ENCODE measurements at regions not wholly inside any gene's neighbourhood (a gene's known extent, or its start where the extent isn't known, plus 50 kb on each side); places are given as distances from the start of the nearest gene placed in this dataset.

DNA sequence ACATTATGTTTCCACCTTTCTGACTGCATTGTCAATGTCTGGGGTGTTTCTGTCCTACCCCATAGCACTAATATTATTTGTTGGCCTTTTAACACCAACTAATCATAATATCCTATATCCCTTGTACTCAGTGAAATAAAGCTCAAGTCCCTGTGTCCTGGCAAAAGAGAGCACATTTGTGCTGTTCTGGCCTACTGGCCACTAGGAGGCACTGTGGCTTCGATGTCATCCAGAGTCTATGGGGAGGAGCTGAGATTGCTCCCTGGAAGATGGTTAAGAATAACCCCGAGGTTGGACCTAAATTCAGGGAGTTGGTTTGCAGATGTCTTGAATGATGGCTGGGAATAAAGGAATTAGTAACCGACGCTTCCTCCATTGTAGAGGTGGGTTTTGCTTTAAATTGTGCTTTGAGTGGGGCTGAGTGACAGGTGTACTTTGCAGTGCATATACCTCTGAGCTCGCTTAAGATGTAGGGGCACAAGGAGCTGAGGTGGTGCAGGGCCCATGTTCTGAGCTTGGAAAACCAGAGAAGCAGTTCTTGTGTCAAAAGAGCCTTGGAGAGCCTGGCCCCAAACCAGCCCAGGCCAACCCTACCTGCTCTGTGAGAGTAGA, 191.2 kb upstream of the PRSS1 start:
- Histone ChIP-seq H4K20me1 (ENCODE audit: insufficient read depth) (no peaks in the 10 kb centered on the region), H3K36me3 (ENCODE audit: control insufficient read depth in 1 of 2, insufficient read depth in 2 of 2, low read length in 2 of 2) (no peaks in the 10 kb centered on the region), H3K27me3 (ENCODE audit: insufficient read depth, low read length) (no peaks in the 10 kb centered on the region), H3K9me2 (ENCODE audit: insufficient read depth) (no peaks in the 10 kb centered on the region), H3K9ac (ENCODE audit: low read length) (no peak overlapping the region), H3K27ac (ENCODE audit: low read depth, low read length) (no peak overlapping the region), H3K4me2 (ENCODE audit: low read length) (peak overlapping the region; percentile 65), H3K4me3 (replicated peaks in 1 of 2; ENCODE audit: low read depth in 1 of 2, low read length in 2 of 2) (no peak overlapping the region), H3K79me2 (ENCODE audit: insufficient read depth, low read length) (no peaks in the 10 kb centered on the region), H3K9me3 (ENCODE audit: control insufficient read depth in 1 of 2, insufficient read depth in 1 of 2, low read depth in 1 of 2, low read length in 2 of 2) (no peaks in the 10 kb centered on the region), H2AFZ (ENCODE audit: low read depth, low read length, poor library complexity, severe bottlenecking) (peak overlapping the region; percentile 82), H3K4me1 (ENCODE audit: control insufficient read depth in 1 of 2, insufficient read depth in 2 of 2, low read length in 2 of 2) (peaks cover 14 to 35% of the 10 kb centered on the region in 2 experiments)
- no peak for TF ChIP-seq SRF (IDR thresholded peaks at IDR 0.05; ENCODE audit: low read depth)
- TF ChIP-seq SP1 (IDR thresholded peaks at IDR 0.05; ENCODE audit: low read depth) = no peak
- no peak for TF ChIP-seq JUND (IDR thresholded peaks at IDR 0.05)
- TF ChIP-seq ZFX (IDR thresholded peaks at IDR 0.05) = no peak
- TF ChIP-seq SIN3A (IDR thresholded peaks at IDR 0.05; ENCODE audit: low read depth) = no peak
- TF ChIP-seq, protein P1, sequence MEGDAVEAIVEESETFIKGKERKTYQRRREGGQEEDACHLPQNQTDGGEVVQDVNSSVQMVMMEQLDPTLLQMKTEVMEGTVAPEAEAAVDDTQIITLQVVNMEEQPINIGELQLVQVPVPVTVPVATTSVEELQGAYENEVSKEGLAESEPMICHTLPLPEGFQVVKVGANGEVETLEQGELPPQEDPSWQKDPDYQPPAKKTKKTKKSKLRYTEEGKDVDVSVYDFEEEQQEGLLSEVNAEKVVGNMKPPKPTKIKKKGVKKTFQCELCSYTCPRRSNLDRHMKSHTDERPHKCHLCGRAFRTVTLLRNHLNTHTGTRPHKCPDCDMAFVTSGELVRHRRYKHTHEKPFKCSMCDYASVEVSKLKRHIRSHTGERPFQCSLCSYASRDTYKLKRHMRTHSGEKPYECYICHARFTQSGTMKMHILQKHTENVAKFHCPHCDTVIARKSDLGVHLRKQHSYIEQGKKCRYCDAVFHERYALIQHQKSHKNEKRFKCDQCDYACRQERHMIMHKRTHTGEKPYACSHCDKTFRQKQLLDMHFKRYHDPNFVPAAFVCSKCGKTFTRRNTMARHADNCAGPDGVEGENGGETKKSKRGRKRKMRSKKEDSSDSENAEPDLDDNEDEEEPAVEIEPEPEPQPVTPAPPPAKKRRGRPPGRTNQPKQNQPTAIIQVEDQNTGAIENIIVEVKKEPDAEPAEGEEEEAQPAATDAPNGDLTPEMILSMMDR (IDR thresholded peaks at IDR 0.05 in 2 of 3, conservative IDR thresholded peaks at IDR 0.05 in 1 of 3; ENCODE audit: borderline replicate concordance in 1 of 3, insufficient read depth in 1 of 3, low read depth in 2 of 3, low read length in 2 of 3) = peak; percentile 83 to 96 (median 91)
- no peak for TF ChIP-seq EZH2phosphoT487 (IDR thresholded peaks at IDR 0.05; ENCODE audit: borderline replicate concordance)
- TF ChIP-seq, protein P2, sequence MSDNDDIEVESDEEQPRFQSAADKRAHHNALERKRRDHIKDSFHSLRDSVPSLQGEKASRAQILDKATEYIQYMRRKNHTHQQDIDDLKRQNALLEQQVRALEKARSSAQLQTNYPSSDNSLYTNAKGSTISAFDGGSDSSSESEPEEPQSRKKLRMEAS (IDR thresholded peaks at IDR 0.05) = no peak
- TF ChIP-seq, protein P3, sequence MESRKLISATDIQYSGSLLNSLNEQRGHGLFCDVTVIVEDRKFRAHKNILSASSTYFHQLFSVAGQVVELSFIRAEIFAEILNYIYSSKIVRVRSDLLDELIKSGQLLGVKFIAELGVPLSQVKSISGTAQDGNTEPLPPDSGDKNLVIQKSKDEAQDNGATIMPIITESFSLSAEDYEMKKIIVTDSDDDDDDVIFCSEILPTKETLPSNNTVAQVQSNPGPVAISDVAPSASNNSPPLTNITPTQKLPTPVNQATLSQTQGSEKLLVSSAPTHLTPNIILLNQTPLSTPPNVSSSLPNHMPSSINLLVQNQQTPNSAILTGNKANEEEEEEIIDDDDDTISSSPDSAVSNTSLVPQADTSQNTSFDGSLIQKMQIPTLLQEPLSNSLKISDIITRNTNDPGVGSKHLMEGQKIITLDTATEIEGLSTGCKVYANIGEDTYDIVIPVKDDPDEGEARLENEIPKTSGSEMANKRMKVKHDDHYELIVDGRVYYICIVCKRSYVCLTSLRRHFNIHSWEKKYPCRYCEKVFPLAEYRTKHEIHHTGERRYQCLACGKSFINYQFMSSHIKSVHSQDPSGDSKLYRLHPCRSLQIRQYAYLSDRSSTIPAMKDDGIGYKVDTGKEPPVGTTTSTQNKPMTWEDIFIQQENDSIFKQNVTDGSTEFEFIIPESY (IDR thresholded peaks at IDR 0.05; ENCODE audit: extremely low read depth, insufficient replicate concordance, low read length) = no peak
- no peak for TF ChIP-seq ELF1 (IDR thresholded peaks at IDR 0.05; ENCODE audit: borderline replicate concordance, low read depth)
- peak; percentile 63 for TF ChIP-seq CBX3 (IDR thresholded peaks at IDR 0.05; ENCODE audit: low read depth)
- no peak for TF ChIP-seq POLR2A (IDR thresholded peaks at IDR 0.05; ENCODE audit: borderline replicate concordance, extremely low read depth, insufficient read depth, insufficient read length)
- peak; percentile 59 for TF ChIP-seq RAD21 (IDR thresholded peaks at IDR 0.05; ENCODE audit: low read depth)
- no peak for TF ChIP-seq FOSL1 (IDR thresholded peaks at IDR 0.05; ENCODE audit: low read depth)
- ATAC-seq = peak; percentile 84
- CTCF ChIA-PET = interaction anchor here (0.6 to 1.7 kb wide), 30 partner anchors 10 to 445 kb away, joined by 3 to 38 read pairs (median 4); no protein-coding TSS in a partner anchor
- peak; percentile 51 for DNase-seq (ENCODE audit: low read depth, low spot score)
- RAD21 ChIA-PET (ENCODE audit: low non-redundant PET in 1 of 2, low total read pairs in 2 of 2, uncharacterized antibody in 2 of 2, unreplicated experiment in 2 of 2) = interaction anchor here (0.7 to 1.1 kb wide), 3 partner anchors 23 to 27 kb away, joined by 3 read pairs; no protein-coding TSS in a partner anchor
- BruUV-seq (replicated peaks) = no TSS peak
- intact Hi-C loops (cut with micrococcal nuclease) = no loop called here
- POLR2A ChIA-PET = interaction anchor here (0.5 to 1.3 kb wide), 2 partner anchors 11 to 29 kb away, joined by 3 to 4 read pairs; no protein-coding TSS in a partner anchor

Data from HCT116 (cell line).